Nucleus accumbens (tissue), 56 donors: ENCODE measurements at regions not wholly inside any gene's neighbourhood (a gene's known extent, or its start where the extent isn't known, plus 50 kb on each side); places are given as distances from the start of the nearest gene placed in this dataset.

Experiments
- DNase-seq, 56 donors: peaks; one replicate each; lab custom pipeline; 2025; lab: John Stamatoyannopoulos, UW

DNA sequence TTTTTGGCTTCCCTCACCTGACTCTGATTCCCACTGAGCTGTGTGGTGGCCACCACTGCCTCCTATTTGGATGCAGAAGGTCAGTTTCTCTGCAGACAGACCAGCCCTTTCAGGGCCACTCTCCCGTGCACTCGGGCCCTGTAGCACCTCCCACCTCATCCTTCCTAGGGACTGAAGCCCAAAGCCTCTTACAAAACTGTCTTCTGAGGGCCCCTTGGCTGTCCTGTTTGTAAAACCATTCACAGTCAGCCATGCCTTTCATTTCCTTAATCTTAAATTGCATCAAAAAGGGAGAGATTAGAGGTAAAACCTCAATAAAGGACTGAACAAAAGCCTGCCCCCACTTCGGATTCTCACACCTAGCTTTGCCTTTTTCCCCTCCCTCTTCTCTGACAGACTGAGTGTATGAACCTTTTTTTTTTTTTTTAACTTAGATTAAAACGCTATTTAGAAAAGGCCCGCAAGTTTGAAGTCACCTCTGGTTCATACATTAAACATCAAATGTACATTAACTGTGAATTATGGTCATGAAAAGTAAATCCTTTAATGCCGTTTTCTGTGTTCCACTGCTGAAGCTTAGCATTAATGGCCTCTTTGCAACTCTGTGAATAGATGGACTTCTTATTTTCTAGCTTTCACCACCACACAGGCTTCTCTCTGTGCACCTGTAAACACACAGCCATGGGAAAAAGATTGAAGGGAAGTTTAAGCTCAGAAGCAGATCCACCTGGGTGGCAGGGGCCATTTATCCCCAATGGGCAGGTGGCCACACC is 247.2 kb upstream of the CADM1 start:
- no peak for DNase-seq

DNA sequence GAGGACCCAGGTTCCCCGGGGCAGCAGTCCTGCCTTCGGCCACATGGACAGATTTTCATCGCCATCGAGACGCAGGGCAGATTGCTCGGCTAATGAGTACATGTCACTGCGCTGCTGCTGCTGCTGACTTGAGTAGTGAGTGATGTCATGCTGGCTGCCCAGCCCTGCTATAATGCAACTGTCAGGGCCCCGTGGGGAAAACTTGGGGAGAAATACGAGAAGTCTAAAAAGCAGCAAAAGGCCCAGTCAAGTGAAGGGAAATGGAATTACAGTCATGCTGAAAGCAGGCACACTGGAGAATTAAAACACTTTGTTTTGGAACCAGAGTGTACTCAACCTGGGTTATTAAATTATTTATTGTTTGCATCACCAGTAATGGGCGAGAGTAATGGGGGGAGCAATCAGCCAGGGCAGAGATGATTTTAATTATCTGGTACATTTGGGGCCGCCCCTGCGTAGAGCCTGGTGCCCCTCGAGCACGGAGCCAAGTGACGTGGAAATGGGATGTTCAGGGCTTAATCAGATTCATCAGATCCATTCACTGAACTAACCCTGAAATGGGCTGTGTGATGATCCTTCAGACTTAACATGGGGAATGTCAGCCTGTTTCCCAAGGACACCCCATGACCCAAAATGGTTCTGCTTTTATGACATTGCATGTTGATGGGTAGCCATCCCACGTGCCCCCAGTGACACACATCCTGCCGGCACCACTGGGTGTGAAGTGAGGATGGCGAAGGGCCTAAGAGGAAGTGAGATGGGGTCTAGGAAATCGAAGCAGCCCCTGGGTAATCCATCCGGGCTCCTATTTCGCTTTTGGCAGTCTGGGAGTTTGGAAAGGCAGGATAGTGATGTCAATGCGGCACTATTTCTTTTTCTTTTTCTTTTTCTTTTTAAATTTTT is 241.6 kb upstream of the CADM1 start:
- no peak for DNase-seq

DNA sequence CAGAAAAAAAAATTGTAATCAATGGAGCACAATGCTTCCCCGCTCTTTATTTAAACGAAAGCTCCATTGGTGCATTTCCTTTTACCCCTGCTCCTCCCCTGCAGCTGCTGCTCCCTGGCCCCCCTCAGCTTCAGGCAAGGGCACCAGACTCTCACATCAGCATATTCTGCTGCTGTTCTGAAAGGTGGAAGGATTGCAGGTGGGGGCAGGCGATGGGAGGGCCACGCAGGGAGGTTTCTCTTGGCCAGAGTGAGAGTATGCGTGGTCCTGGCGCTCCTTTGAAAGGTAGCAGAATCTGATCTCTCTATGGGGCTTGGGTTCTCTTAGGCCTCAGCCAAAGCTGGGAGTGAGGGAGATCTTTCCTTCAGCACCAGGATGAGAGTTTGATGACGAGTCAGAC is 240.9 kb upstream of the CADM1 start:
- DNase-seq: no peak

DNA sequence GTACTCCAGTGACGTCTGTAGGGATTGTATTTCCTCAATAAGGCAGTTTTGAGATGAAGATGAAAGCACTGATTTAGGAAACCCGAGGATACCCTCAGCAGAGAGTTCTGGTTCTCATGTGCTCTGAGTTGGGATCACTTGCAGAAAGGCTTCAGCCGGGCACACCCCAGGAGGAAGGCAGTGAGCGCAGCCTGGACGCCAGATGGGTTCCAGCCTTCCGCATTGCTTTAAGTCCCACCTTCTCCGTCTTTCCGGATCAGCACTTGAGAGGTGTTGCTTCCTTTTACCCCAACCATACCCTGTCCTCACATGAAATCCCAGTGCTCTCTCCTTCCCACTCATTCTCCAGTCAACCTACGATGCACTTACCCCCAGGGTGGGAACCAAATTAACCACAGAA is 239.5 kb upstream of the CADM1 start:
- DNase-seq: no peak

DNA sequence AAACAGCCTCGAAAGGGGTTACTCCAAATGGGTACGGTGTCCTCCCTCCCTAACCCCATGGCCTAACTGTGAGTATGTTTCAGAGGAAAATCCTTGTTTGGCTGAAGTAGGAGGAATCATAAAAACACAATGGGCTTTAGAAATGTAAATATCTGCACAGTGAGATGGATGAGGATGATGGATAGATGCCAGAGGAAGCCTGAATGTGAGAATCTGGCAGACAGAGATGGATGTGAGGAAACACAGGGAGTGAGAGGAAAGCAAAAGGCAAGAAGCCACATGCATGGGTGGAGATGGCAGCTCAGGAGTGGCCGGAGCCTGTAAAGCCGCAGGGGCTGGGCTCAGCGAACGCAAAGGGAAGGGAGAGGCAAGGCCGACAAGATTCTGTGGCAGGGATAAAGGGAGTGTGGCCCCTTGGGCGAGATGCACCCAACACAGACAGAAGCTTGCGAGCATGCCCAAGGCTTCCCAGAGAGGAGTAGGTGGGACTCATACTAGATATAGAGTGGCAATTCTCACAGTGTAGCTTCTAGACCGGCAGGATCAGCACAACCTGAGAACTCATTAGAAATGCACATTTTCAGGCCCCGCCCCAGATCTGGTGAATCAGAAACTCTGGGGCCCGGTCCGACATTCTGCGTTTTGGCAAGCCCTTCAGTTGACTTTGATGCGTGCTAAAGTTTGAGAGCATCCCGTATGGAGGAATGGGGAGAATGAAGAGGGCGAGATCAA is 237.3 kb upstream of the CADM1 start:
- no peak for DNase-seq

DNA sequence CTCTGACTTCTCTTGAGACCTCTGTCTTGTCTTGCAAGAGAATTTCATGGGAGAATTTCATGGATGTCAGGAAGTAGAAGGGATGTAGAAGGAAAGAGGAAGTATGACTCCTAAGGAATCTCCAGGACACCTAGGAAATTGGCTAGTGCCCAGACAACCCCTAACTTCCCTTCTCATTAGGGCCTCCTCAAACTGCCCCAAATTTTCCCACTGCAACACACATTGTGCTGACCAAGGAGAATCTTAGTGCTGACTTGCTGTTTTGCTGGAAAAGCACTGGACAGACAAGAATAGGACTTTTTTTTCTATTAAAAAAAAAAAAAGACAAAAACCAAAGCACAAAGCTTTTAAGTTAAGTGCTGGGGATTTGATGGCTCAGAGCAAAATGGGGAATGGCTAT is 236.1 kb upstream of the CADM1 start:
- no peak for DNase-seq

DNA sequence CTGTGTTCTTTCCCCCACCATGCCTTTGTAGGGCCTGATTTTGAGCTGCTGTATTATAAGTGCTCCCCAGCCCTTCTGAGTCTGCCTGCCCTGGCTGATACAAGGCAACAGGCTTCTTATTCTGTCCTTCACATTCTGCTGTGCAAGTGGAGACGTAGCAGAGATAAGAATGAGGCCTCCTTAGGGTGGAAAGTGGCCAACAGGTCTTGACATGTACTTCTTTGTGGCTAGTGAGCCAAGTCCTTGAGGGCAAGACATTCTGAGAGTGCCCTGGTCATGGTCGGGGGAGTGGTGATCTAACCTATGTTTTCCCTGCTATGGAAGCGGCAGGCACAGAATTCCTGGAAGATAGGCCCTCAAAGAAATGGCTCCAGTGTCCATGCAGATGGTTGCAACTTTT is 235.7 kb upstream of the CADM1 start:
- DNase-seq: no peak

DNA sequence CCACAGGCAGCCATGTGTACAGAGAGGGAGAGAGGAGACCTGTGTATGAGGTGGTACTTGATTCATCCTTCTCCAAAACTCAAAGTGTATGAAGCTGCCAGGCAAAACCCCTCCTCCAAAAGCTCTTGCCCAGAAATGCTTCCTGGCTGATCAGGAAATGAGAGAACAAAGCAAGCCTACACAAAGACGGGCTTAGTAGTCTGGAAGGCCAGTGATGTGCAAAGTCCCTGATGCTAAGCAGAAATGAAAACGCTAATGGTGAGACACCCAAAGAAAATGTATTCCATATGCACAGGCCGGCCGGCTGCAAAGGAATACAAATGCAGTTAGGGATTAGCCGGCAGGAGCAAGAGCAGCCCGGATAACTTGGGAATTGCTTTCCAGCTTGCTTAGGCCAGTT is 234.9 kb upstream of the CADM1 start:
- DNase-seq: no peak

DNA sequence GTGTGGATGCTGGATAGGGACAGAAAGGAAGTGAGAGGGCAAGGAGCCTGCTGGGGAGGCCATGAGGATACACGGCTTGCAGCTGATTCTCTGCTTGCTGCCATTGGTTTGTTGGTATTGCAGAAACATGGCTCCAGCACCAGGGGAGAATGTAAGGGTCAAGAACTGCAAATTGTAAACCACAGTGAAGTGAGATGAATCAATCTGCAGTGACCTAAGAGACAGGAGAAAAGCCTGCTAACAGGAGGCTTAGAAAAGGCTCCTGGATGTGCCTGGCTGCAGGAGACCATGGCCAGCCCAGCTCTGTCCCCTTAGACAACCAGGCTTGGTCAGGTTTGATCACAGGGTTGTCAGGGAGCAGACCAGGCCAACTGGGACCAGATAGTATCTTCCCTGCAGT is 233.7 kb upstream of the CADM1 start:
- DNase-seq: no peak

DNA sequence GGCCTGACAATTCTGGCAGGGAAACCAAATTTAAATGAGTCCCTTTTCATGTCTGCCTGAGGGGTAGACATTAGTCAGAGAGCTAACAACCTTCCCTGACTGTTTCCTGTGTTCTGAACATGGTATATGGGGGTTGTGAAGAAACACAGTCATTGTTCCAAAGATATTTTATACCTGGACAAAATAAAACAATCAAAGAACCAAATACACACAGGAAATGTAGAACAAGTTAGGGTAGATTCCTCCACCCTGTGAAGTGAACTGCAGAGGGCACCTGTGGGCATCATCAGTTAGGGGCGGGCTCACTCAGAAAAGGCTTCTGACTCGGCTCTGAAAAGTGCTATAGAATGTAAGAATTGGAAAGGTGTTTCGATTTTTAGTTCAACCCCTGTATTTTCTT is 231.9 kb upstream of the CADM1 start:
- no peak for DNase-seq

DNA sequence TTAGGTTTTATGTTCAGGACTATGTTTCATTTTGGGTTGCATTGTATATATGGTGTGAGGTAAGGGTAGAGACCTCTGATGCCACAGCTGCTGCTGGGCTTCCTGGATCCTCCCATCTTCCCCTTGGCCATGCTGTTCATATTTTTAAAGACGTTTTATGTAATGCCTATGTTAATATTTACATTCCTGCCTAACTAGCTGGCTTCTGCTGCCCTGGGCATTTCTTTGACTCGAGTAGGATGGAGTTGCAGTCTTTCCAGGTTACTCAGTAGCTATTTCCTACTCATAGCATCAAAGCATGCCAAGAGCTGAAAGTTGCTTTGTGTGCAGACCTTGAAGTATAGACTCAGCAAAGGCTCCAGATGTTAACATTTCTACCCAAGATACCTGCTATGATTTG is 220.5 kb upstream of the CADM1 start:
- DNase-seq: no peak

DNA sequence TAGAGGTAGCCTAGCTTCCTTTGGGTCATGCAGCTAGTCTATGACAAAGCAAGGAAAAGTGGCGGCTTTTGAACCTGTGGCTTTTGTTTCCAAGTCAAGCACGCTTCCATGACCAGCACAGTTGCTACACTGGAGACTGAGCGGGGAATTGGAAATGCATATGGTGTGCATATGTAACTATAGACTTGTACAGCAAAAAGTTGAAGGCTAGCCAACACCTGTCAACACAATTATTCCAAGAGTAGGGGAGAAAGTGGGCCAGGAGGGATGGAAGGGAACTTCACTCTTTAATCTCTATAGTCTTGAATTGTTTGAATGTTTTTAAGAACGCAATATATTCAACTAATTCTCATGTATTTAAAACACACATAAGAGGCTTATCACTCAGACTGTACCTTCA is 218.5 kb upstream of the CADM1 start:
- DNase-seq: no peak

DNA sequence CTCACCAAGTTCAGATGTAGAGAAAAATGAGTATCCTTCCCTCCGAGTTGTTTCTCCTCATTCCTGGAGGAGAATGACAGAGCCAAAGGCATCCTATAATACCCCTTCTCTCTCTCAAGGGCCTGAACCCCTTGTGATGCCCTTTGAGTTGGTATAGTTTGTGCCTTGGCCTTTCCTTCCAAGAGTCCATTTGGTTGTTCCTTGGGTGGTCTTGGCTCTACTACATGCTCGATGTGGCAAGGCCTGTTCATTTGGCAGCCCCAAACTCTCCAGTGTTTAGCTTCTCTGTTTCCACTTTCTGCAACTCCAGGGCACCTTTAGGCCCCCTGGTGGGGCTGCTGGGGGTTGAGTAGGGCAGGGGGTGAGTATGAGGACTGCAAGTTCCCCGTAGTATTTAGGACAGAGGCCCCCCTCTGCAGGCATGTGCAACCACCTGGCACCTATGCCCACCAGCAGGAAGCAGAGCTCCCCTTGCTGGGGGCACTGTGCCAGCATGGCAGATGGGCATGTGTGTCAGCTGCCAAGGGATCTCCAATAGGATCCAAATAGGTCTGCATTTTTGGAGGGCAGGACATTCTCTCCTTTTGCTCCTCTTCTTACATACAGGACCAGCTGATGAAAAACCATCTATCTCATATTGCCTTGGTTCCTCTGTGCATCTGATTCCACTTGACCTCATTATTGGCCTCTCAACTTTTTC is 217.2 kb upstream of the CADM1 start:
- no peak for DNase-seq

DNA sequence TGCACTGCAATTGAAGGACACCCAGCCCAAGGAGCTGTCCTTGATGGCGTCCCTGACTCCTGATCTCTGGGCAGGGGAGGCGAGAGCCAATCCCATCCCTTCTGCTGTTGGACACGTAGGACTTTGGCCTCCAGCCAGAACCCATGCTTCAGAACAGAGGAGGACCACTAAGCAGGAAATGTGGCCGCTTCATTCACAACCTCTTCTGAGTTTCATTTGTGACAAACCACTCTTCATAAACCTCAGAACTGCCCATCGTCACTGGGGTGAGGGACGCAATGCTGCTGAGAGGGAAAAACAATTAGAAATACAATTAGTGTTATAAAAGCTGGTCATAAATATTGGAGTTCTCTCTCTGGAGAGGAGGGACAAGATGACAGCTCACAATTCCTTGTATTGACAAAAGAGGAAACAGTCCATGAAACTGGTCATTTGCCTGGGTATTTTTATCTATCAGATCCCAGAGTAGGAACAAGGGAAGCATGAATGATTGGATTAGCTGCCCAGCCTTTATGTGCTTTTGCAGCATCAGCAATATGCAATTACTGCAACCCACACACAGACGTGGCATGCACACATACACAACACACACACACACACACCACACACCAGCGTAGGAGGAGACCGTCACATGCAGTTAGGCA is 216.5 kb upstream of the CADM1 start:
- peak in 8 of 56 donors; percentile 2 to 21 (median 13) for DNase-seq

DNA sequence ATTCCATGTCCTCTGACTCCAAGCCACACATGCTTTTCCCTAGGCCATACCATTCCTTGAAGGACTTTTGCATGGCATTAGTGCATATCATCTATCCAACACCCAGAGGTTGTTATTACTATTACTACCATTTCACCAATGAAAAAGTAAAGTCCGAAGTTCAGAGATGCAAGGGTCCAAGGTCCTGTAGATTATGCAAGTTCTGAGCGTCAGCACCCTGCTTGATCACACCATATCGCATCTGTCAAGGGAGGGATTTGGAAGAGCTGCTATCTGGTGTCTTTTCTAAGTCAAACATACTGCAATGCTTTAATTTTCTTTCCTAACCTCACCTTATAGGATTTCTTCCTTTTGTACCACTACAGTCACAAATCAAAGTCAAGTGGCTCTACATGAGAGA is 214.7 kb upstream of the CADM1 start:
- DNase-seq: no peak

DNA sequence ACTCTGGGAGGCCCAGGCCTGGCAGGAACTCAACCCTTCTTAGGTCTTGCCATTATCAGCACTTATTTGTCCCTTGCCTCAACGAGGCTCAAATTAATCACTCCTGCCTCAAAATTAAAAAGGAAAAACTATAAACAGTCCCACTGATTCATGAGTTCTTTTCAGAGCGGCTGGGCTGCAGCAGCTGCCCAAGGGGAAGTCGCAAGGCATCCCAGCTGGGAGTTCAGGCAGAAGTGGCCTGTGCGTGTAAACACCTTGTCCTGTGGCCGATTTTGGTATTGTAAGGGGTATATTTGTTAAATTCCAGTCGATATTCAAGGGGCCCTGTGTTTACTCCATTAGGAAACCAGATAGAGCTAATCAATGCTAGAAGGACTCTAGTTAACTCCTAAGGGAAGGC is 213.9 kb upstream of the CADM1 start:
- DNase-seq: no peak

DNA sequence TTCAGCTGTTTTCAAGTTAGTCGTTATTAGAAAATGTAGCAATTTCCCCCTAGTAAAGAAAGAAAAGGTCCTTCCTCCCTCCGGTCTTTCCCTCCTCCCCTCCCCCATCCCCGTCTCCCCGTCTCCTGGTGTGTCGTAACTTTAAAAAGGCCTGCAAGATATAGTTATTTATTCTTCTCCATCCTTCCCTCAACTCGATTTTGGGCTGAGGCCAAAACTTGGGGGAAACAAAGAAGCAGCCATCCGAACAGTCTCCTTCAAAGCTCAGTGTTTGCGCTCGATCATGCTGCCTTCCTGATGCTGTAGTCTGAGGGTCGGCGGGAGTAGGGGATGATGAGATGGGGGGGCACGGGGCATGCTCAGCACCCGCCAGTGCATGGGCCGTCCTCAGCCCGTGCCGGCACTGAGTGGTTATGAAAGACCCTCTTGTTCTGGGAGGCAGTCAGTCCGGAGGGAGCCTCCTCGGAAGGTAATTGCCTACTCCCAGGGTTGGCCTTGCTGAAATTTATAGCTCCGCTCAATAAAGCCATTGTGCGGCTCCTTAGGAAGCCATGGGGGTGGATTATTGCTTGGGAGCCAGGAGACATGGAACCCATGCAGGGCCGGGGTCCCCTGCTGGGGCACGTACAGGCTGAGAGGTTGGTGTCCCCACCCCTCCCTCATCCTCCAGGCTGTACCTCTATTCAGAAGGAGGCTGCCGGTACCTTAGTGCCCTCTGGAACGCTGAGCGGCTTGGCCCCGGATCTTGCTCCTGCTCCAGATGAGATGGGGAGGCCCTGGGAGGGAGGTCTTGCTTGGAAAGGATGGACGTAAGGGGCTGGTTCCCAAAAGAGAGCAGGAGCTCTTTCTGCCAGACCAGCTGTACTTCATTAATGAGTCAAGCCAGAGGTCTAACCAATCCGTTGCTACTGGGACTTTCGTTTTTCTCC is 212.7 kb upstream of the CADM1 start:
- DNase-seq: peak in 18 of 56 donors; percentile 4 to 54 (median 29)

DNA sequence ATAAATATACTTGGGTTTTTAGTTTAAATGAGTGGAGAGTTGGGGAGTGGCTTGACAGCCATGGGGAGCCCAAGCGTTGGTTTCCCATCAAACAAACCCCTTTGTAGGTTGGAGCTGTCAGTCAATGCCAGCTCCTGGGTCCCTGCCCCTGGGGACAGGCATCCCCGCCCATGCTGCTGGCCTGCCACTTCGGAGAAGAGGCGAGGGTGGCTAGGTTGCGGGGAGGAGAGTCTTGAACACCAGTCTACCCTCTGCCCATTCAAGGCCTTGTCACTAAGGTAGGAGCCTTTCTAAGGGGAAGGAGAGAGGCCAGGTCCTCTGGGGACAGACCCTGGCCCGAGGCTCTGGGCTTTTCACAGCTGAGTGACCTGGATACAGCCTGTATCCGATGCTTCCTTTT is 211.9 kb upstream of the CADM1 start:
- DNase-seq: no peak

DNA sequence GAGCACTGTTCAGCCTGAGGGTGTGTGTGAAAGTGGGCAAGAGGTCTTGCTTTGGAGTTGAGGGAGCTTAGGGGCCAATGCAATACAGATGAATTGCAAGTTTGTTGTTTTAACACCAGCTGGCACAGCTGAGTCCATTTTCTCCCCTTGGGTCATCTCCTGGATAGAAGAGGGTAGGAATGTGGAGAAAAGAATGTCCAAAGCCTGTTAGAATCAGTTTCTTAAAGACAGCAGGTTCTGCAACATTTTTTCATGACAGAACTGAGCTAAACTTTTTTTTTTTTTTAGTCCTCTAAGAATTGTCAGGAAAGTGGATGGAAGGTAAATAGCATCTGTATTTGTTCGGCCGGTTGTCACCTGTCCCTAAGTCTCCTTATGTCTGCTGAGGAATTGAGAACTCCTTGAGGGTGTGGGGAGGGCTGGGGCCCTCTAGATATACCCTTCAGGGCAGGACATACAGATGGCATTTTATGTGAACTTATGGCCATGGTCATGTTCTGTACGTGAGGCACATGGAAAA is 211.1 kb upstream of the CADM1 start:
- DNase-seq: no peak
